ENCODE measurements at regions not wholly inside any gene's neighbourhood (a gene's known extent, or its start where the extent isn't known, plus 50 kb on each side); places are given as distances from the start of the nearest gene placed in this dataset.
A peak's percentile ranks its signal among the peaks of the same experiment; 100 is the strongest.

DNA sequence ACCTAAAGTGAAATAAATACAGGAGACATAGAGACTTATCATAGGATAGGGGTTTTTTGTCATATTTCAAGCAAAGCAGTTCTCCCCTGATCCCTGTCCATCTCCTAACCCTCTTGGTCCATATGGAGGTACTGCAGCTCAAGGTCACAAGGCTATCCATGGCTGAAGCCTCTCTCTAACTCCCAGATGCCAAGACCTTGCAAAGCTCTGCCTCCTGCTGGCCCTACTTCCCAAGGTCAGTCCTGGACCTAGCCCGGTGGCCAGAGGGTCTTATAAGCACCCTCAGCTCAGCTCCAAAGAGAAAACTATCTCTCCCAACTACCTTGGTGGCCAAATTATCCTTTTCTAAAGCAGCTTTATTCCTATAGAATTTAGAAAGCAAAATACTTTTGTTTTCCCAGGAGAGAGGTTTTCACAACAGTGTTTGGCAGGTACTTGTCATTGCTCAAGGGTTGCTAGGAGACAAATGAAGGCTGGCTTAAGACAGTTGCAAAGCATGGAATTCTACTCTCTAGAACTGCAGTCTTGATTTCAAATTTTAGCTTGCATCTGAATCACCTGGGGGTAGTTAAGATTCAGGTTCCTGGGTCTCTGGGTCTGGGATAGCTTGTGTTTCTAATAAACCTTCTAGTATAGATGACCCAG is 121.5 kb downstream of the XCL2 start:
- no peaks in the 10 kb centered on the region for H3K9me3 Mint-ChIP-seq
- intact Hi-C loops (cut with micrococcal nuclease): no loop called here
- no peaks in the 10 kb centered on the region for H3K9me3 ChIP-seq (ENCODE audit: control insufficient read depth, insufficient read depth, low read length)
- DNase-seq: no peak
- ATAC-seq: no peak
- H3K4me1 Mint-ChIP-seq: peaks cover 13 to 20% of the 10 kb centered on the region in 2 donors
- H3K36me3 Mint-ChIP-seq: no peaks in the 10 kb centered on the region
- no peak overlapping the region for H3K4me3 Mint-ChIP-seq
- 100% methylated on average over 1 of the region's 1 CpG for WGBS (ENCODE audit: insufficient coverage)
- H3K27me3 Mint-ChIP-seq (ENCODE audit: low read depth in 2 of 2): peaks cover 0 to 5% of the 10 kb centered on the region in 2 donors
- TF ChIP-seq, protein P1, sequence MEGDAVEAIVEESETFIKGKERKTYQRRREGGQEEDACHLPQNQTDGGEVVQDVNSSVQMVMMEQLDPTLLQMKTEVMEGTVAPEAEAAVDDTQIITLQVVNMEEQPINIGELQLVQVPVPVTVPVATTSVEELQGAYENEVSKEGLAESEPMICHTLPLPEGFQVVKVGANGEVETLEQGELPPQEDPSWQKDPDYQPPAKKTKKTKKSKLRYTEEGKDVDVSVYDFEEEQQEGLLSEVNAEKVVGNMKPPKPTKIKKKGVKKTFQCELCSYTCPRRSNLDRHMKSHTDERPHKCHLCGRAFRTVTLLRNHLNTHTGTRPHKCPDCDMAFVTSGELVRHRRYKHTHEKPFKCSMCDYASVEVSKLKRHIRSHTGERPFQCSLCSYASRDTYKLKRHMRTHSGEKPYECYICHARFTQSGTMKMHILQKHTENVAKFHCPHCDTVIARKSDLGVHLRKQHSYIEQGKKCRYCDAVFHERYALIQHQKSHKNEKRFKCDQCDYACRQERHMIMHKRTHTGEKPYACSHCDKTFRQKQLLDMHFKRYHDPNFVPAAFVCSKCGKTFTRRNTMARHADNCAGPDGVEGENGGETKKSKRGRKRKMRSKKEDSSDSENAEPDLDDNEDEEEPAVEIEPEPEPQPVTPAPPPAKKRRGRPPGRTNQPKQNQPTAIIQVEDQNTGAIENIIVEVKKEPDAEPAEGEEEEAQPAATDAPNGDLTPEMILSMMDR (IDR thresholded peaks at IDR 0.05): no peak
- no peak overlapping the region for H3K27ac Mint-ChIP-seq
- H3K4me3 ChIP-seq (ENCODE audit: low read length): no peak overlapping the region
- peaks cover 8% of the 10 kb centered on the region for H3K4me1 ChIP-seq (ENCODE audit: control insufficient read depth, insufficient read depth, low read length)
- H3K27ac ChIP-seq (ENCODE audit: low read length): peak overlapping the region; percentile 59
- H3K36me3 ChIP-seq (ENCODE audit: control insufficient read depth, insufficient read depth, low read length): no peaks in the 10 kb centered on the region
- no peaks in the 10 kb centered on the region for H3K27me3 ChIP-seq (ENCODE audit: control insufficient read depth, insufficient read depth, low read length)

GRCh38 chr1:168421399-168422004 is 122.3 kb downstream of the XCL2 start:
- no peaks in the 10 kb centered on the region for H3K36me3 ChIP-seq (ENCODE audit: control insufficient read depth, insufficient read depth, low read length)
- Mint-ChIP-seq H3K4me1 (peaks cover 13 to 20% of the 10 kb centered on the region in 2 donors), H3K9me3 (no peaks in the 10 kb centered on the region), H3K27ac (peak overlapping the region; percentile 47 to 64), H3K27me3 (ENCODE audit: low read depth in 2 of 2) (peaks cover 0 to 5% of the 10 kb centered on the region in 2 donors), H3K4me3 (peak overlapping the region; percentile 69), H3K36me3 (no peaks in the 10 kb centered on the region)
- DNase-seq (peak in 1 of 2 donors; percentile 69), ATAC-seq (peak; percentile 74 to 95 (median 85))
- no peak overlapping the region for H3K4me3 ChIP-seq (ENCODE audit: low read length)
- TF ChIP-seq, protein P1 (IDR thresholded peaks at IDR 0.05): no peak
- H3K9me3 ChIP-seq (ENCODE audit: control insufficient read depth, insufficient read depth, low read length): no peaks in the 10 kb centered on the region
- peaks cover 8% of the 10 kb centered on the region for H3K4me1 ChIP-seq (ENCODE audit: control insufficient read depth, insufficient read depth, low read length)
- no peaks in the 10 kb centered on the region for H3K27me3 ChIP-seq (ENCODE audit: control insufficient read depth, insufficient read depth, low read length)
- intact Hi-C loops (cut with micrococcal nuclease): no loop called here
- 35% methylated on average over 3 of the region's 3 CpGs for WGBS (ENCODE audit: insufficient coverage)
- peak overlapping the region; percentile 59 for H3K27ac ChIP-seq (ENCODE audit: low read length)

DNA sequence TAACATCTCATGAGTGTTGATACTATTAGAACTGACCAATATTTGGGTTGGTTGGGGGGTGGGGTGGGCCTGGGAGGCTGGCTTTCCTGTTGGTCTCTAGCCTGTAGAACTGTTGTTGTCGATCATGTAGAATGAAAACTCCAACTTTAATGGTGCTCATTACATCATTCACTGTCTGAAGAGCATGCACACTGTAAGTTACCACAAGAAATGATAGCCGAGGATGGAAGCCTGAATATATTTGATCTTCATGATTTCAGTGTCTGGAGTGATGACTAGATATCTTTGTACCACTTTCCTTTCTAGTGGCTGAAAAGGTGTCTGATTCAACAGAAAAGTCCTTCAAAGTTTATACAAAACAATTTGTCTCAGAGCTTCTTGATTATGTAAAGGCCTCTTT is 123.6 kb downstream of the XCL2 start:
- H3K9me3 Mint-ChIP-seq: no peaks in the 10 kb centered on the region
- ATAC-seq (no peak), DNase-seq (no peak)
- H3K4me3 Mint-ChIP-seq: no peak overlapping the region
- H3K27me3 Mint-ChIP-seq (ENCODE audit: low read depth in 2 of 2): peaks cover 0 to 9% of the 10 kb centered on the region in 2 donors
- Histone ChIP-seq H3K36me3 (ENCODE audit: control insufficient read depth, insufficient read depth, low read length) (no peaks in the 10 kb centered on the region), H3K4me3 (ENCODE audit: low read length) (no peak overlapping the region), H3K27me3 (ENCODE audit: control insufficient read depth, insufficient read depth, low read length) (no peaks in the 10 kb centered on the region), H3K4me1 (ENCODE audit: control insufficient read depth, insufficient read depth, low read length) (peaks cover 8% of the 10 kb centered on the region), H3K9me3 (ENCODE audit: control insufficient read depth, insufficient read depth, low read length) (no peaks in the 10 kb centered on the region), H3K27ac (ENCODE audit: low read length) (no peak overlapping the region)
- no peaks in the 10 kb centered on the region for H3K36me3 Mint-ChIP-seq
- H3K27ac Mint-ChIP-seq: no peak overlapping the region
- intact Hi-C loops (cut with micrococcal nuclease): no loop called here
- WGBS (ENCODE audit: insufficient coverage): 71% methylated on average over 2 of the region's 2 CpGs
- TF ChIP-seq, protein P1 (IDR thresholded peaks at IDR 0.05): no peak
- H3K4me1 Mint-ChIP-seq: peaks cover 20% of the 10 kb centered on the region in 2 donors

Data from natural killer cell (primary cell).